ENCODE measurements at regions not wholly inside any gene's neighbourhood (a gene's known extent, or its start where the extent isn't known, plus 50 kb on each side); places are given as distances from the start of the nearest gene placed in this dataset.

DNA sequence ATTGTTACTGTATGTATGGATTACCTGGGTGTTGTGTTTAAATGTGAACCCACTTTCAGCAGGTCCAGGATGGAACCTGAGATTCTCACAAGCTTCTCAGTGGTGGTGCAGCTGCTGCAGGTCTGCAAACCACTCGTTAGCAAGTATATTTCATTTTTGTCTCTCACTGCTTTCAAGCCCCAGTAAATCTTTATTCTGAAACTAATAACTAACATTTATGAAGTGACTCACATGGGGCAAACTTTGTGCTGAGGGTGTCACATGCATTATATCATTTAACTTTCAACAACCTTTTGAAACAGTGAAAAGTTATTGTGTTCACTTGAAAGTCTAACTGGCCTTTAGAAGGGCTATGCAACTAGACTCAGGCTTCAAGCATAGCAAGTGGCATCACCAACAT is 98.9 kb upstream of the DYNLRB2 start:
- no peaks in the 10 kb centered on the region for H3K36me3 ChIP-seq (ENCODE audit: insufficient read depth, low read length)
- TF ChIP-seq FOXP2 (optimal IDR thresholded peaks at IDR 0.05; ENCODE audit: control extremely low read depth, extremely low read length, insufficient read depth) (no peak), EZH2 (IDR thresholded peaks at IDR 0.05) (no peak), POLR2AphosphoS5 (IDR thresholded peaks at IDR 0.05; ENCODE audit: borderline replicate concordance, low read depth, low read length) (no peak)

DNA sequence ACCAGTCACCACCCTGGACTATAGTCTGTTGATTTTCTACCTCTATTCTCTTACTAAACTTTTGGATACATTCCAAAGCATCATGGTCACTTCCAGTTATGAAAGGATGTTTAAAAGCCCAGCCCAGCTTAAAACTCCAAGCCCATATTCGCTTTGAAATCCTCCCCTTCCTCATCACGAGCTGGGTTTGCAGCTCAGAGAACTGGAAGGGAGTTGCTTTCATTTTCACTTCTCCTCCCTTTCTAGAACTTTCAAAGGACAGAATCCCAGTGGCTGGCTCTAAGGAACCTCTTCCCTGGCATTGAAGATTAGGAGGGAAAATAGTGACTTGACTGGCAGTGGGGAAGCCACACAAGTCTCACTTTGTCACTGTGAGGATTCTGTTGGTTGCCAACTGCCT is 100.1 kb upstream of the DYNLRB2 start:
- TF ChIP-seq FOXP2 (optimal IDR thresholded peaks at IDR 0.05; ENCODE audit: control extremely low read depth, extremely low read length, insufficient read depth) (no peak), EZH2 (IDR thresholded peaks at IDR 0.05) (no peak), POLR2AphosphoS5 (IDR thresholded peaks at IDR 0.05; ENCODE audit: borderline replicate concordance, low read depth, low read length) (no peak)
- DNase-seq (ENCODE audit: low read depth, low spot score), result no peak
- no peaks in the 10 kb centered on the region for H3K9me3 ChIP-seq (ENCODE audit: low read depth, low read length)
- no peak overlapping the region for H3K27ac ChIP-seq
- H3K4me3 ChIP-seq, result no peak overlapping the region
- H3K9ac ChIP-seq (ENCODE audit: insufficient read length), result no peak overlapping the region
- no peaks in the 10 kb centered on the region for H3K36me3 ChIP-seq (ENCODE audit: insufficient read depth, low read length)

More for the DNA sequence above, 98.9 kb upstream of the DYNLRB2 start:
- H3K9ac ChIP-seq (ENCODE audit: insufficient read length), result no peak overlapping the region
- no peak overlapping the region for H3K27ac ChIP-seq
- no peak for DNase-seq (ENCODE audit: low read depth, low spot score)
- no peaks in the 10 kb centered on the region for H3K9me3 ChIP-seq (ENCODE audit: low read depth, low read length)
- no peak overlapping the region for H3K4me3 ChIP-seq

DNA sequence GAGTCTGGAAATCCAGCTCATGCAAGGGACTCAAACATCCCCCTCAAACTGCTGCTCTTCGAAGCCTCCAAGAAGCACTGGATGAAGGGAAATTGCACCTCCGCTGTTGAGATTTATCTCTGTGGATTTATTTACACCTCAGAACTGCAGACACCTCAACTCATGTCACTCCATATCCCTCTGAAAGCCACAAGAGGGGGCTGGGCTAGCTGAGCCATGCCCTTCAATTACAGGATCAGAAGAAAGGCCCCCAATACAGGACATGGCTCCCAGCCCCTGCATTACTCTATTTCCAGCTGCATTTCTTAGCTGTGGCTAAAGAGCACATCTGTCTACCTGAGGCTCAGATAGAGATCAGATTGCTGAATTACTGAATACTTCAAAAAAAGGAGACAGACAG is 103.1 kb upstream of the DYNLRB2 start:
- no peak overlapping the region for H3K27ac ChIP-seq
- no peak overlapping the region for H3K9ac ChIP-seq (ENCODE audit: insufficient read length)
- DNase-seq (ENCODE audit: low read depth, low spot score), result no peak
- H3K4me3 ChIP-seq, result no peak overlapping the region
- H3K36me3 ChIP-seq (ENCODE audit: insufficient read depth, low read length), result no peaks in the 10 kb centered on the region
- TF ChIP-seq EZH2 (IDR thresholded peaks at IDR 0.05), result no peak
- TF ChIP-seq FOXP2 (optimal IDR thresholded peaks at IDR 0.05; ENCODE audit: control extremely low read depth, extremely low read length, insufficient read depth), result no peak
- TF ChIP-seq POLR2AphosphoS5 (IDR thresholded peaks at IDR 0.05; ENCODE audit: borderline replicate concordance, low read depth, low read length), result no peak
- H3K9me3 ChIP-seq (ENCODE audit: low read depth, low read length), result no peaks in the 10 kb centered on the region

DNA sequence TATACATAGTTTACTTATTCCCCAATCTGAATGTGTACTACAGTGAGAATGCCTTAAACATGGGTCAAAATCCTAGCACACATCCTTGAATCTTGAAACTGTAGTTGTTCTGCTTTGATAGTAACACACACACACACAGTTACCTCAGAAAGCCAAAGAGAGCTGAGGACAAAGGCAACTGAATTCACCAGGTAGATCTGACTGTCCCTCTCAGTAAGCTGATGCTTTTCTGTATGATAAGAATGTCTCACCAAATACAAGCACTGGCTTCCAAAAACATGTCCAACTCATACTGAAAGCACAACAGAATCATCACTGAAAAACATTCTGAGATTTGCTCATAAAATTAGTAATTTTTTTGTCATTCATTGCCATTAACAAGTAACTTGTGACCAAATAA is 104.3 kb upstream of the DYNLRB2 start:
- Histone ChIP-seq H3K4me3 (no peak overlapping the region), H3K9ac (ENCODE audit: insufficient read length) (no peak overlapping the region), H3K27ac (no peak overlapping the region), H3K36me3 (ENCODE audit: insufficient read depth, low read length) (no peaks in the 10 kb centered on the region), H3K9me3 (ENCODE audit: low read depth, low read length) (no peaks in the 10 kb centered on the region)
- TF ChIP-seq EZH2 (IDR thresholded peaks at IDR 0.05) (no peak), FOXP2 (optimal IDR thresholded peaks at IDR 0.05; ENCODE audit: control extremely low read depth, extremely low read length, insufficient read depth) (no peak), POLR2AphosphoS5 (IDR thresholded peaks at IDR 0.05; ENCODE audit: borderline replicate concordance, low read depth, low read length) (no peak)
- no peak for DNase-seq (ENCODE audit: low read depth, low spot score)

DNA sequence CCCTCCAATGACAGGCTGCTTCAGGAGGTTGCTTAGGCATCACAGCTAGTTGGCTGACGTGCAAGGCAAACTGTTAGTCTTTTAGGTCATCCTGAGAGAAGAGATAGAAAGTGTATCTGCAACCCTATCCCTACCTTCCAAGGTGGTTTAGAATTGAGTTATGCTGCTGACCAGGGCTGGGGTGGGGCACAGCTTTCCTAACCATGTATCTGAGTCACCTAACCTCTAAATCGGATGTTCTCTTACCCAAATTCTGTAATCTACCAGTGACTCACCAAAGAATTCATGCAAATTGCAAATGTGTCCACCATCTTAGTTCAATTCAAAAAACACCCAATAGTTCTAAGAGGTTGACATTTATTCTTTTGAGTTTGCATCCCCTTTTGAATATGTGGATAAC is 107.2 kb upstream of the DYNLRB2 start:
- Histone ChIP-seq H3K36me3 (ENCODE audit: insufficient read depth, low read length) (no peaks in the 10 kb centered on the region), H3K9ac (ENCODE audit: insufficient read length) (no peak overlapping the region), H3K27ac (no peak overlapping the region), H3K9me3 (ENCODE audit: low read depth, low read length) (no peaks in the 10 kb centered on the region), H3K4me3 (no peak overlapping the region)
- TF ChIP-seq EZH2 (IDR thresholded peaks at IDR 0.05) (no peak), FOXP2 (optimal IDR thresholded peaks at IDR 0.05; ENCODE audit: control extremely low read depth, extremely low read length, insufficient read depth) (no peak), POLR2AphosphoS5 (IDR thresholded peaks at IDR 0.05; ENCODE audit: borderline replicate concordance, low read depth, low read length) (no peak)
- no peak for DNase-seq (ENCODE audit: low read depth, low spot score)

DNA sequence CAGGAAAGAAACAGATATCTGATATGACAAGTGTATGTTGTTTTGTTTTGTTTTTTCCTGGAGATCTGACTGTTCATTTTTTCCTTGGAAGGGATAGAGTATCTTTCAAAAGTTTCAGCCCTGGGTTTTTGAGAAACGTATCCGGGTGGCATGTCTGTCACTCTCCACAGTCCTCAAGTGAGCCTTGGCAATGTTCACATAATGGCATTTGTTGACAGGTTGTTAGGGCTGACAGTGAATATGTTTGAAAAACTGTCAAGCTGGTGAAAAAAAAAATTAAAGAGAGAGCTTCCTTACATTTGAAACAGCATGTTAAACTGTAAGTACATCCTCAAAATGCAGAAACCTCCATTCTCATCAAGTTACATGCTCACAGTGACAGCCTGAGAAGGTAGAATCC is 113.0 kb upstream of the DYNLRB2 start:
- Histone ChIP-seq H3K36me3 (ENCODE audit: insufficient read depth, low read length) (no peaks in the 10 kb centered on the region), H3K9ac (ENCODE audit: insufficient read length) (no peak overlapping the region), H3K27ac (no peak overlapping the region), H3K4me3 (no peak overlapping the region), H3K9me3 (ENCODE audit: low read depth, low read length) (no peaks in the 10 kb centered on the region)
- TF ChIP-seq EZH2 (IDR thresholded peaks at IDR 0.05) (no peak), FOXP2 (optimal IDR thresholded peaks at IDR 0.05; ENCODE audit: control extremely low read depth, extremely low read length, insufficient read depth) (no peak), POLR2AphosphoS5 (IDR thresholded peaks at IDR 0.05; ENCODE audit: borderline replicate concordance, low read depth, low read length) (no peak)
- DNase-seq (ENCODE audit: low read depth, low spot score), result no peak

DNA sequence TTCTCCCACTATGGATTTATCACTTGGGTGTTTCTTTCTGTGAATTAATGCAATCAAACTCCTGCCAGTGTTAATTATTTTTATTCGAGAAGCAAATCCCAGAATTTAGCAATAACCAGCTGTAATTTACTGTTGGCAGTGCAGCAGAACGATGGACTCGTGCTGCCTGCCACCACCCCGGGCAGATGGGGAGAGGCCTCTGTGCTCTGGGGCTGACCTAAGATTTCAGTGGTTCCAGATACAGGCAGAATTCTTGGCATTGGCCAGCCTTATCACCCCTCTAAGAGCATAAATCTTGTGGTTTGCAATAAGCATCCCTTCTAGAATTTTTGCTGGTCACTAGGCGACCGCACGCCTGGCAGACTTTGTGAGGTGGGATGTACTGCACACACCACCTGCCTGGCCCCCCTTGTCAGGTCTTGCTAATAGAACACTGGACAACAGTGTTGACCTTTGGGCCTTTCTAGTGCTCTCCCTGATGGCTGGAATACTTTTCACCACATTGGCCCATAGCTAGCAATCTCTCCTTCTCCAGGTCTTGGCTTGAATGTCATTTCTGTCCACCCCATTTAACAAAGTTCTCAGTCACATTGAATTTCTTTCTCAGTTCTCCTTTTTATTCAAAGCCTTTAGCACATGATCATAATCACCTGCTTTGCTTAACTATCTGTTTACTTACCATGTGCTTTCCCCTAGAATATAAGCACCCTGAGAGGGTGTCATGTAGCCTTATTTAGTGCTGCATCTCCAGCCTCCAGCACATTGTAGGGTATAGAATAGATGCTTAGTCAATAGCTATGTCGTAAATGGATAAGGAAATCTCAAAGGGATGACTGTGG is 122.1 kb upstream of the DYNLRB2 start:
- TF ChIP-seq EZH2 (IDR thresholded peaks at IDR 0.05), result no peak
- Histone ChIP-seq H3K27ac (no peak overlapping the region), H3K36me3 (ENCODE audit: insufficient read depth, low read length) (no peaks in the 10 kb centered on the region), H3K4me3 (no peak overlapping the region), H3K9me3 (ENCODE audit: low read depth, low read length) (no peaks in the 10 kb centered on the region), H3K9ac (ENCODE audit: insufficient read length) (no peak overlapping the region)
- no peak for DNase-seq (ENCODE audit: low read depth, low spot score)

DNA sequence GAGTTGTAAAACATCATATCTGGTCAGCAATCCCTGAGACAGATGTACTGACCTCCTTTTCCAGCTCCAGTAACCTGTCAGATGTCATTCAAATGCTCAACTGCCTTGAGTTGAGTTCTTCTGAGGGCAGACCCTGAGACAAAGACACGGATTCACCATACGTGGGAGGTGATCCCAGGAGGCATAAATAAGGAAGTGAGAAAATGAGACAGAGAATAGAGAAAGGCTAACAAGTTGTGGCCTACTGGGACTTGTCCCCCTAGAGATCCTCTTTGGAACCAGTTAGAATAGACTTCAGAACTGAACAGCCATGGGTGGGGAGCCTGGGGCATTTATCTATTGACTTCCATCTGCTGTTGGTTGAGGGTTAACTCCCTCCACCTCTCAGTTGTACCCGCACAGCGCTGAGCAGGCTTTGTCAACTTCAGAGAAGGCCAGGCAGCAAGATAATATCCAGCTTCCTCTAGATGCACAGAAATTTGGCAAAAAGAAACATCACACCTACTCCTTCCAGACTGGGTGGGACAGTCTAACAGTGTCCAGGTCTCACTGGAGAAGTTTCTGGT is 123.0 kb upstream of the DYNLRB2 start:
- H3K9ac ChIP-seq (ENCODE audit: insufficient read length), result no peak overlapping the region
- no peak overlapping the region for H3K4me3 ChIP-seq
- H3K9me3 ChIP-seq (ENCODE audit: low read depth, low read length), result no peaks in the 10 kb centered on the region
- TF ChIP-seq EZH2 (IDR thresholded peaks at IDR 0.05) (no peak), POLR2AphosphoS5 (IDR thresholded peaks at IDR 0.05; ENCODE audit: borderline replicate concordance, low read depth, low read length) (no peak)
- no peak overlapping the region for H3K27ac ChIP-seq
- DNase-seq (ENCODE audit: low read depth, low spot score), result no peak
- H3K36me3 ChIP-seq (ENCODE audit: insufficient read depth, low read length), result no peaks in the 10 kb centered on the region

DNA sequence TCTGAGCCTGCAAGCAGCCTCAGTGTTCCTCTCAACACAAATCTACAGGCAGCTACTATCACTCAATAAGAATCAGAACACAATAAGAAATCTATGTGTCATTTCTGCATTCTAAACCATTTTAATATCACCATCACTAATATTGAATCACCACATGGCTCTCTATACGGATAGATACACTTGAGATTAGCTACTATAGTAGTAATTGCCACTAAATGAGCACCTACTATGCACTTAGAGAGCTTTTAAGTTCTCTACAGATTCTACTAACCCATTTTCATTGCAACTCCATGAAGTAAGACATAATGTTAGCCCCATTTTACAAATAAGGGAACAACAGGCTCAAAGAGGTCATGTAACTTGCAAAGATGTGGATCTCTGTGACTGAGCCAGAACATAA is 132.8 kb upstream of the DYNLRB2 start:
- Histone ChIP-seq H3K9me3 (ENCODE audit: low read depth, low read length) (no peaks in the 10 kb centered on the region), H3K4me3 (no peak overlapping the region)

More for the DNA sequence above, 132.8 kb upstream of the DYNLRB2 start:
- no peak for DNase-seq (ENCODE audit: low read depth, low spot score)
- TF ChIP-seq EZH2 (IDR thresholded peaks at IDR 0.05), result no peak
- no peak for TF ChIP-seq FOXP2 (optimal IDR thresholded peaks at IDR 0.05; ENCODE audit: control extremely low read depth, extremely low read length, insufficient read depth)
- no peak for TF ChIP-seq POLR2AphosphoS5 (IDR thresholded peaks at IDR 0.05; ENCODE audit: borderline replicate concordance, low read depth, low read length)
- no peaks in the 10 kb centered on the region for H3K36me3 ChIP-seq (ENCODE audit: insufficient read depth, low read length)
- no peak overlapping the region for H3K9ac ChIP-seq (ENCODE audit: insufficient read length)
- no peak overlapping the region for H3K27ac ChIP-seq
